ENCODE measurements at regions not wholly inside any gene's neighbourhood (a gene's known extent, or its start where the extent isn't known, plus 50 kb on each side); places are given as distances from the start of the nearest gene placed in this dataset.

DNA sequence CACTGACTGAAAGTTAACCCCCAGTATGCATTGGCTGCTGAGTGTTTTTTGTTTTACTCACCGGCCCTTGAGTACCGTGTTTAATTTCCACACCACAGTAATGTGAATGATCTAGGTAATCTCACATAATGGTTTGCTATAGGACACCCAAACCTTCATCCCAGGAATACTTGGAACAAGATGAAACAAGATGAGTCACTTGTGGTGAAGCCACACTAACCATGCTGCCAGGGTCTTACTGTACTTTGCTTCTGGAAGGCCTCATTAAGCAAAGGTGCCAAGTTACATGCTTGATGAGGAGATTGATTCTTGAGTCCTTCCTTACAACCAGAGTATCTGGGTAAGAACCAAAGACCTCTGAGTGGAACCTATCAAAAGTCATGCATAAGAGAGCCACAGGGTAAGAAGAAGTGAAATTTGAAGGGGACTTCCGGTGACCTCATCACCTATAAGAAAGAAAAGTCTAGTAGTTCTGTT, 163.3 kb downstream of the NRIP1 start:
- POLR2A ChIA-PET = no interaction called here
- TF ChIP-seq FOXJ3 (CRISPR knock-in tag; IDR thresholded peaks at IDR 0.05) (no peak), RAD21 (IDR thresholded peaks at IDR 0.05; ENCODE audit: low read length) (no peak), YY1 (IDR thresholded peaks at IDR 0.05; ENCODE audit: low read depth) (no peak), MEF2A (IDR thresholded peaks at IDR 0.05; ENCODE audit: borderline replicate concordance, low read depth) (no peak), NFIC (IDR thresholded peaks at IDR 0.05; ENCODE audit: borderline replicate concordance) (no peak), USF2 (IDR thresholded peaks at IDR 0.05; ENCODE audit: borderline replicate concordance, low read depth, low read length) (no peak), EP300 (IDR thresholded peaks at IDR 0.05; ENCODE audit: borderline replicate concordance in 1 of 2, low read depth in 1 of 2, low read length in 1 of 2) (no peak), JUND (IDR thresholded peaks at IDR 0.05) (no peak), TAF1 (IDR thresholded peaks at IDR 0.05; ENCODE audit: borderline replicate concordance, low read depth, low read length) (no peak), EZH2phosphoT487 (IDR thresholded peaks at IDR 0.05; ENCODE audit: borderline replicate concordance, low read depth) (no peak), FOXM1 (IDR thresholded peaks at IDR 0.05; ENCODE audit: low read depth) (no peak), SMC3 (IDR thresholded peaks at IDR 0.05; ENCODE audit: low read depth, low read length) (no peak), POLR2AphosphoS5 (IDR thresholded peaks at IDR 0.05; ENCODE audit: low read depth, low read length) (no peak), PBX3 (IDR thresholded peaks at IDR 0.05) (no peak), FOSL2 (IDR thresholded peaks at IDR 0.05; ENCODE audit: borderline replicate concordance, low read depth) (no peak), RXRA (IDR thresholded peaks at IDR 0.05; ENCODE audit: borderline replicate concordance, low read depth) (no peak), SIN3A (IDR thresholded peaks at IDR 0.05; ENCODE audit: borderline replicate concordance, low read depth, low read length) (no peak)
- TF ChIP-seq, protein P1, sequence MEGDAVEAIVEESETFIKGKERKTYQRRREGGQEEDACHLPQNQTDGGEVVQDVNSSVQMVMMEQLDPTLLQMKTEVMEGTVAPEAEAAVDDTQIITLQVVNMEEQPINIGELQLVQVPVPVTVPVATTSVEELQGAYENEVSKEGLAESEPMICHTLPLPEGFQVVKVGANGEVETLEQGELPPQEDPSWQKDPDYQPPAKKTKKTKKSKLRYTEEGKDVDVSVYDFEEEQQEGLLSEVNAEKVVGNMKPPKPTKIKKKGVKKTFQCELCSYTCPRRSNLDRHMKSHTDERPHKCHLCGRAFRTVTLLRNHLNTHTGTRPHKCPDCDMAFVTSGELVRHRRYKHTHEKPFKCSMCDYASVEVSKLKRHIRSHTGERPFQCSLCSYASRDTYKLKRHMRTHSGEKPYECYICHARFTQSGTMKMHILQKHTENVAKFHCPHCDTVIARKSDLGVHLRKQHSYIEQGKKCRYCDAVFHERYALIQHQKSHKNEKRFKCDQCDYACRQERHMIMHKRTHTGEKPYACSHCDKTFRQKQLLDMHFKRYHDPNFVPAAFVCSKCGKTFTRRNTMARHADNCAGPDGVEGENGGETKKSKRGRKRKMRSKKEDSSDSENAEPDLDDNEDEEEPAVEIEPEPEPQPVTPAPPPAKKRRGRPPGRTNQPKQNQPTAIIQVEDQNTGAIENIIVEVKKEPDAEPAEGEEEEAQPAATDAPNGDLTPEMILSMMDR (IDR thresholded peaks at IDR 0.05) = no peak
- TF ChIP-seq, protein P2, sequence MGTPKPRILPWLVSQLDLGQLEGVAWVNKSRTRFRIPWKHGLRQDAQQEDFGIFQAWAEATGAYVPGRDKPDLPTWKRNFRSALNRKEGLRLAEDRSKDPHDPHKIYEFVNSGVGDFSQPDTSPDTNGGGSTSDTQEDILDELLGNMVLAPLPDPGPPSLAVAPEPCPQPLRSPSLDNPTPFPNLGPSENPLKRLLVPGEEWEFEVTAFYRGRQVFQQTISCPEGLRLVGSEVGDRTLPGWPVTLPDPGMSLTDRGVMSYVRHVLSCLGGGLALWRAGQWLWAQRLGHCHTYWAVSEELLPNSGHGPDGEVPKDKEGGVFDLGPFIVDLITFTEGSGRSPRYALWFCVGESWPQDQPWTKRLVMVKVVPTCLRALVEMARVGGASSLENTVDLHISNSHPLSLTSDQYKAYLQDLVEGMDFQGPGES (IDR thresholded peaks at IDR 0.05; ENCODE audit: low read depth, low read length) = no peak
- CTCF ChIA-PET = no interaction called here
- Histone ChIP-seq H3K36me3 (replicated peaks in 1 of 2; ENCODE audit: control insufficient read depth in 1 of 2, insufficient read depth in 2 of 2, low read length in 1 of 2) (no peaks in the 10 kb centered on the region), H3K9me3 (no peaks in the 10 kb centered on the region), H3K79me2 (ENCODE audit: insufficient read depth) (no peaks in the 10 kb centered on the region), H2AFZ (ENCODE audit: low read depth) (no peak overlapping the region), H3K4me3 (ENCODE audit: low read depth in 2 of 2, low read length in 1 of 2) (no peak overlapping the region), H3K27me3 (ENCODE audit: insufficient read depth) (no peaks in the 10 kb centered on the region; the same call in 1 of the 2 replicates), H3K9me2 (no peaks in the 10 kb centered on the region), H3K4me1 (ENCODE audit: control insufficient read depth in 1 of 2, insufficient read depth in 2 of 2, low read depth in 1 of 2, low read length in 1 of 2) (no peaks in the 10 kb centered on the region), H3F3A (replicated peaks; ENCODE audit: insufficient read depth) (no peaks in the 10 kb centered on the region), H3K4me2 (no peak overlapping the region), H3K9ac (no peak overlapping the region), H3K27ac (ENCODE audit: low read depth in 2 of 2, low read length in 1 of 2) (no peak overlapping the region), H4K20me1 (ENCODE audit: insufficient read depth) (no peaks in the 10 kb centered on the region)
- WGBS (ENCODE audit: low lambda C conversion rate) = 9% methylated on average over 3 of the region's 3 CpGs
- no peak for DNase-seq

Data from SK-N-SH (cell line).